Activated T-cell treated with anti-CD3 and anti-CD28 coated beads, Interleukin-2, amount 50 U/mL, for 1 hour (primary cell): ENCODE measurements at regions not wholly inside any gene's neighbourhood (a gene's known extent, or its start where the extent isn't known, plus 50 kb on each side); places are given as distances from the start of the nearest gene placed in this dataset.

ENCODE experiments used
- DNase-seq: peaks from one replicate; pipeline ENCODE4 v3.0.0-alpha.2; 2020

- DNase-seq: no peak
Observed at GRCh38 chr1:173424782-173425407, 52.2 kb upstream of the PRDX6 start.

GRCh38 chr1:173426057-173426456 lies 51.1 kb upstream of the PRDX6 start:
- no peak for DNase-seq

GRCh38 chr1:173427146-173428054 lies 49.7 kb upstream of the PRDX6 start:
- DNase-seq: no peak
